ENCODE measurements at regions not wholly inside any gene's neighbourhood (a gene's known extent, or its start where the extent isn't known, plus 50 kb on each side); places are given as distances from the start of the nearest gene placed in this dataset.

DNA sequence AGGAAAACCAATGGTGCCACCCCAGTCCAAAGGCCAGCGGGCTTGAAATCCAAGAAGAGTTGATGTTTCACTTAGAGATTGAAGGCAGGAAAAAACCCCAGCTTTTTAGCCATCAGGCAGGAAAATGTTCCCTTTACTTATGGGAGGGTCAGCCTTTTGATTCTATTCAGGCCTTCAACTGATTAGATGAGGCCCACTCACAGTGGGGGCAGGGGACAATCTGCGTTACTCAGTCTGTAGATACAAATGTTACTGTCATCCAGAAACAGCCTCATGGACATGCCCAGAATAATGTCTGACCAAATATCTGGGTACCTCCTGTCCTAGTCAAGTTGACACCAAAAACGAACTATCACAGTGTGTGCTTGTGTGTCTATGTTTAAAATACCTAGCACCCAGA is 121.2 kb upstream of the KCNQ5 start:
- Histone ChIP-seq H3K4me1 (ENCODE audit: insufficient read depth, low read length) (no peaks in the 10 kb centered on the region), H2AFZ (ENCODE audit: low read depth, low read length) (no peak overlapping the region), H3K9me3 (ENCODE audit: insufficient read depth, low read length, severe bottlenecking) (no peaks in the 10 kb centered on the region), H3K9ac (ENCODE audit: low read depth, low read length) (no peak overlapping the region), H3K27ac (ENCODE audit: low read length) (no peak overlapping the region), H4K20me1 (ENCODE audit: insufficient read depth, low read length) (no peaks in the 10 kb centered on the region), H3K4me2 (ENCODE audit: insufficient read depth, low read length) (no peak overlapping the region), H3K27me3 (ENCODE audit: insufficient read depth, low read length, poor library complexity) (no peaks in the 10 kb centered on the region), H3K79me2 (ENCODE audit: insufficient read depth, low read length) (no peaks in the 10 kb centered on the region), H3K4me3 (ENCODE audit: low read depth in 1 of 2, low read length in 2 of 2) (no peak overlapping the region), H3K36me3 (ENCODE audit: insufficient read depth, low read length) (no peaks in the 10 kb centered on the region)
- ATAC-seq (ENCODE audit: insufficient read depth, low read depth) (no peak), DNase-seq (no peak)
- TF ChIP-seq CTCF (IDR thresholded peaks at IDR 0.05; ENCODE audit: borderline replicate concordance, extremely low read depth, low read length, poor library complexity, severe bottlenecking): no peak
- TF ChIP-seq EZH2 (IDR thresholded peaks at IDR 0.05; ENCODE audit: borderline replicate concordance, low read depth, low read length, severe bottlenecking): no peak

- H3K9me3 ChIP-seq (ENCODE audit: insufficient read depth, low read length, severe bottlenecking): no peaks in the 10 kb centered on the region
- H3K4me1 ChIP-seq (ENCODE audit: insufficient read depth, low read length): no peaks in the 10 kb centered on the region
- ATAC-seq (ENCODE audit: insufficient read depth, low read depth) (no peak), DNase-seq (no peak)
- H3K4me3 ChIP-seq (ENCODE audit: low read depth in 1 of 2, low read length in 2 of 2): no peak overlapping the region
- H4K20me1 ChIP-seq (ENCODE audit: insufficient read depth, low read length): no peaks in the 10 kb centered on the region
- no peaks in the 10 kb centered on the region for H3K27me3 ChIP-seq (ENCODE audit: insufficient read depth, low read length, poor library complexity)
- H3K9ac ChIP-seq (ENCODE audit: low read depth, low read length): no peak overlapping the region
- no peak overlapping the region for H2AFZ ChIP-seq (ENCODE audit: low read depth, low read length)
- TF ChIP-seq CTCF (IDR thresholded peaks at IDR 0.05; ENCODE audit: borderline replicate concordance, extremely low read depth, low read length, poor library complexity, severe bottlenecking) (no peak), EZH2 (IDR thresholded peaks at IDR 0.05; ENCODE audit: borderline replicate concordance, low read depth, low read length, severe bottlenecking) (no peak)
- H3K79me2 ChIP-seq (ENCODE audit: insufficient read depth, low read length): no peaks in the 10 kb centered on the region
- H3K4me2 ChIP-seq (ENCODE audit: insufficient read depth, low read length): no peak overlapping the region
- H3K27ac ChIP-seq (ENCODE audit: low read length): no peak overlapping the region
- no peaks in the 10 kb centered on the region for H3K36me3 ChIP-seq (ENCODE audit: insufficient read depth, low read length)
Observed at GRCh38 chr6:72504406-72504805, 117.5 kb upstream of the KCNQ5 start.

GRCh38 chr6:72505446-72505845 is 116.4 kb upstream of the KCNQ5 start:
- no peak overlapping the region for H3K4me3 ChIP-seq (ENCODE audit: low read depth in 1 of 2, low read length in 2 of 2)
- ATAC-seq (ENCODE audit: insufficient read depth, low read depth) (no peak), DNase-seq (no peak)
- H3K27me3 ChIP-seq (ENCODE audit: insufficient read depth, low read length, poor library complexity): no peaks in the 10 kb centered on the region
- H3K9me3 ChIP-seq (ENCODE audit: insufficient read depth, low read length, severe bottlenecking): no peaks in the 10 kb centered on the region
- H3K4me1 ChIP-seq (ENCODE audit: insufficient read depth, low read length): no peaks in the 10 kb centered on the region
- H3K36me3 ChIP-seq (ENCODE audit: insufficient read depth, low read length): no peaks in the 10 kb centered on the region
- H2AFZ ChIP-seq (ENCODE audit: low read depth, low read length): no peak overlapping the region
- H3K4me2 ChIP-seq (ENCODE audit: insufficient read depth, low read length): no peak overlapping the region
- TF ChIP-seq CTCF (IDR thresholded peaks at IDR 0.05; ENCODE audit: borderline replicate concordance, extremely low read depth, low read length, poor library complexity, severe bottlenecking) (no peak), EZH2 (IDR thresholded peaks at IDR 0.05; ENCODE audit: borderline replicate concordance, low read depth, low read length, severe bottlenecking) (no peak)
- H4K20me1 ChIP-seq (ENCODE audit: insufficient read depth, low read length): no peaks in the 10 kb centered on the region
- H3K79me2 ChIP-seq (ENCODE audit: insufficient read depth, low read length): no peaks in the 10 kb centered on the region
- no peak overlapping the region for H3K27ac ChIP-seq (ENCODE audit: low read length)
- no peak overlapping the region for H3K9ac ChIP-seq (ENCODE audit: low read depth, low read length)

GRCh38 chr6:72519871-72520270 is 102.0 kb upstream of the KCNQ5 start:
- no peaks in the 10 kb centered on the region for H3K27me3 ChIP-seq (ENCODE audit: insufficient read depth, low read length, poor library complexity)
- ATAC-seq (ENCODE audit: insufficient read depth, low read depth) (no peak), DNase-seq (no peak)
- TF ChIP-seq CTCF (IDR thresholded peaks at IDR 0.05; ENCODE audit: borderline replicate concordance, extremely low read depth, low read length, poor library complexity, severe bottlenecking) (no peak), EZH2 (IDR thresholded peaks at IDR 0.05; ENCODE audit: borderline replicate concordance, low read depth, low read length, severe bottlenecking) (no peak)
- no peaks in the 10 kb centered on the region for H3K9me3 ChIP-seq (ENCODE audit: insufficient read depth, low read length, severe bottlenecking)
- no peaks in the 10 kb centered on the region for H4K20me1 ChIP-seq (ENCODE audit: insufficient read depth, low read length)
- H2AFZ ChIP-seq (ENCODE audit: low read depth, low read length): no peak overlapping the region
- no peaks in the 10 kb centered on the region for H3K36me3 ChIP-seq (ENCODE audit: insufficient read depth, low read length)
- H3K9ac ChIP-seq (ENCODE audit: low read depth, low read length): no peak overlapping the region
- H3K4me3 ChIP-seq (ENCODE audit: low read depth in 1 of 2, low read length in 2 of 2): no peak overlapping the region
- no peak overlapping the region for H3K27ac ChIP-seq (ENCODE audit: low read length)
- no peaks in the 10 kb centered on the region for H3K4me1 ChIP-seq (ENCODE audit: insufficient read depth, low read length)
- no peak overlapping the region for H3K4me2 ChIP-seq (ENCODE audit: insufficient read depth, low read length)
- no peaks in the 10 kb centered on the region for H3K79me2 ChIP-seq (ENCODE audit: insufficient read depth, low read length)
